GM21529 (cell line): ENCODE measurements at regions not wholly inside any gene's neighbourhood (a gene's known extent, or its start where the extent isn't known, plus 50 kb on each side); places are given as distances from the start of the nearest gene placed in this dataset.
"Not testable (repeated sequence)": the region's sequence is repeated elsewhere in the genome, so short reads cannot be mapped to it uniquely, and the experiment has no call there.

Experiments
- ATAC-seq: cut with Tn5 transposase; IDR thresholded peaks from one replicate; pipeline ENCODE4 v1.9.1; 2021; ENCODE audit not compliant: unreplicated experiment

GRCh38 chr4:45283352-45283751 lies 557.0 kb upstream of the GNPDA2 start:
- no peak for ATAC-seq

- no peak for ATAC-seq
Measured at GRCh38 chr4:45280121-45280520, 553.8 kb upstream of the GNPDA2 start.

- ATAC-seq: no peak
Measured at GRCh38 chr4:45275862-45276261, 549.5 kb upstream of the GNPDA2 start.

- ATAC-seq: not testable (repeated sequence)
Measured at GRCh38 chr4:45248106-45248505, 521.8 kb upstream of the GNPDA2 start.

GRCh38 chr4:45241976-45242375 lies 515.6 kb upstream of the GNPDA2 start:
- ATAC-seq: no peak

- ATAC-seq: no peak
Measured at GRCh38 chr4:45229206-45229605, 502.9 kb upstream of the GNPDA2 start.

- ATAC-seq: no peak
Measured at GRCh38 chr4:45215976-45216542, 489.7 kb upstream of the GNPDA2 start.

- ATAC-seq: not testable (repeated sequence)
Measured at GRCh38 chr4:45208476-45208875, 482.1 kb upstream of the GNPDA2 start.

GRCh38 chr4:45207864-45208331 lies 481.5 kb upstream of the GNPDA2 start:
- ATAC-seq: not testable (repeated sequence)

GRCh38 chr4:45207241-45207863 lies 481.0 kb upstream of the GNPDA2 start:
- ATAC-seq: not testable (repeated sequence)

GRCh38 chr4:45199736-45200135 lies 473.4 kb upstream of the GNPDA2 start:
- no peak for ATAC-seq

GRCh38 chr4:45188501-45188900 lies 462.1 kb upstream of the GNPDA2 start:
- no peak for ATAC-seq

GRCh38 chr4:45186249-45186648 lies 459.9 kb upstream of the GNPDA2 start:
- ATAC-seq: no peak

- ATAC-seq: no peak
Measured at GRCh38 chr4:45183905-45184304, 457.5 kb upstream of the GNPDA2 start.

- ATAC-seq: no peak
Measured at GRCh38 chr4:45172636-45173035, 446.3 kb upstream of the GNPDA2 start.

- ATAC-seq: no peak
Measured at GRCh38 chr4:45160951-45161350, 434.6 kb upstream of the GNPDA2 start.

- ATAC-seq: no peak
Measured at GRCh38 chr4:45155081-45155777, 428.9 kb upstream of the GNPDA2 start.

- ATAC-seq: no peak
Measured at GRCh38 chr4:45147866-45148265, 421.5 kb upstream of the GNPDA2 start.

GRCh38 chr4:45131020-45131419 lies 404.7 kb upstream of the GNPDA2 start:
- no peak for ATAC-seq

GRCh38 chr4:45122406-45122805 lies 396.1 kb upstream of the GNPDA2 start:
- ATAC-seq: no peak

- no peak for ATAC-seq
Measured at GRCh38 chr4:45121426-45121975, 395.1 kb upstream of the GNPDA2 start.

- peak; percentile 84 for ATAC-seq
Measured at GRCh38 chr4:45120163-45120562, 393.8 kb upstream of the GNPDA2 start.
